Keratinocyte (primary cell): ENCODE measurements at regions not wholly inside any gene's neighbourhood (a gene's known extent, or its start where the extent isn't known, plus 50 kb on each side); places are given as distances from the start of the nearest gene placed in this dataset.

Experiments
- DNase-seq: peaks from one replicate; pipeline ENCODE4 v3.0.0-alpha.2; 2011; ENCODE audit warnings: low read depth, missing footprints, low spot score
- FAIRE-seq: peaks from 2 replicates; lab custom pipeline; 2011; peaks lifted over from hg19 to GRCh38; lab: Jason Lieb, UNC
- H2AFZ ChIP-seq: 2 replicates; pipeline ENCODE4 v1.6.0; 2012; ENCODE audit warnings: low read length, control low read depth, inconsistent platforms; ENCODE audit not compliant: control insufficient read depth
- H3K27ac ChIP-seq: 2 replicates; pipeline ENCODE4 v1.5.1; 2011; ENCODE audit warnings: low read length; ENCODE audit not compliant: control insufficient read depth, insufficient read depth
- H3K27me3 ChIP-seq: 3 replicates; pipeline ENCODE4 v1.6.0; 2011; ENCODE audit warnings: low read length; ENCODE audit not compliant: control insufficient read depth, insufficient read depth; ENCODE audit errors: extremely low read depth
- H3K36me3 ChIP-seq, 2 experiments: 2 replicates in 1 of 2; 3 replicates in 1 of 2; pipeline ENCODE4 v1.5.1; 2011; ENCODE audit warnings: low read length in 2 of 2, mild to moderate bottlenecking in 1 of 2; ENCODE audit not compliant: control insufficient read depth in 2 of 2, insufficient read depth in 2 of 2; ENCODE audit errors: extremely low read depth in 1 of 2
- H3K4me1 ChIP-seq: 3 replicates; pipeline ENCODE4 v1.5.1; 2011; ENCODE audit warnings: low read length; ENCODE audit not compliant: control insufficient read depth, insufficient read depth; ENCODE audit errors: extremely low read depth
- H3K4me2 ChIP-seq: 3 replicates; pipeline ENCODE4 v1.6.0; 2011; ENCODE audit warnings: low read depth, low read length; ENCODE audit not compliant: control insufficient read depth, insufficient read depth; ENCODE audit errors: extremely low read depth
- H3K4me3 ChIP-seq, 3 experiments: fragments of 200-600 bp in 1 of 3; sonication (generic) in 1 of 3; 2 replicates in 2 of 3; 3 replicates in 1 of 3; pipeline ENCODE4 v1.5.1; 2011 to 2016; ENCODE audit warnings: low read length in 3 of 3, mild to moderate bottlenecking in 3 of 3, control low read depth in 2 of 3, inconsistent platforms in 1 of 3, low read depth in 1 of 3, mixed read lengths in 1 of 3, mixed run types in 1 of 3, moderate library complexity in 1 of 3; ENCODE audit not compliant: control insufficient read depth in 2 of 3, insufficient read depth in 2 of 3; ENCODE audit errors: extremely low read depth in 1 of 3
- H3K79me2 ChIP-seq: 2 replicates; pipeline ENCODE4 v1.6.0; 2012; ENCODE audit warnings: low read length; ENCODE audit not compliant: control insufficient read depth, insufficient read depth
- H3K9ac ChIP-seq: 3 replicates; pipeline ENCODE4 v1.6.0; 2011; ENCODE audit warnings: low read length; ENCODE audit not compliant: control insufficient read depth, insufficient read depth; ENCODE audit errors: extremely low read depth
- H3K9me1 ChIP-seq: 3 replicates; pipeline ENCODE4 v1.6.0; 2011; ENCODE audit warnings: low read length; ENCODE audit not compliant: control insufficient read depth, insufficient read depth; ENCODE audit errors: extremely low read depth
- H3K9me3 ChIP-seq: 2 replicates; pipeline ENCODE4 v1.5.1; 2012; ENCODE audit warnings: low read depth, low read length; ENCODE audit not compliant: control insufficient read depth
- H4K20me1 ChIP-seq: 3 replicates; pipeline ENCODE4 v1.6.0; 2011; ENCODE audit warnings: low read length; ENCODE audit not compliant: control insufficient read depth, insufficient read depth; ENCODE audit errors: extremely low read depth
- EZH2 ChIP-seq: IDR thresholded peaks from one replicate; pipeline ENCODE4 v1.6.1; 2012; ENCODE audit warnings: inconsistent platforms, mild to moderate bottlenecking, low read length, moderate library complexity
- dilution Hi-C: fragments of 300-500 bp; cut with MboI; formaldehyde crosslinking; loops from one replicate; pipeline ENCODE4 v1.7.0; 2020; ENCODE audit warnings: low sequenced_read_pairs; ENCODE audit not compliant: extremely low pct_ligation_motif_present
- TF ChIP-seq, protein P1 (sequence below), 3 experiments: IDR thresholded peaks in 1 of 3; conservative IDR thresholded peaks in 1 of 3; optimal IDR thresholded peaks in 1 of 3; 2 replicates in 2 of 3; 3 replicates in 1 of 3; pipeline versions ENCODE3 to v1.5.1; 2011; ENCODE audit warnings: low read length in 3 of 3, mild to moderate bottlenecking in 3 of 3, moderate library complexity in 2 of 3, control low read depth in 1 of 3, inconsistent platforms in 1 of 3; ENCODE audit not compliant: insufficient read depth in 2 of 3; ENCODE audit errors: extremely low read depth in 1 of 3

DNA sequence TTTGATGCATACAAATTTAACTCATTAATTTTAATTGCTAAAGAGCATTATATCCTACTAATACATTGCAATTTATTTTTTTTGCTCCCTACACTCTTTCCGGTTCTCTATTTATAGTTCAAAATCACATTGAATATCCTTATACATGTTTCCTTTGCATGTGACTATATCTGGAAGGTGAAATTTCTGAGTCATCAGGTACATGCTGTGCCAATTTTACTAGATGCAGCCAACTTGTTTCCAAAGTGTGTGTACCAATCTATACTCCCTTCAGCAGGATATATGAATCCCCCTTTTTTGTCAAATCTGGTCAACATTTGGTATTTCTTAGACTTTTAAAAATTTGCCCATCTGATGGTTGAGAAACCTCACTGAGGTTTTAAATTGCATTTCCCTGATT, 602.9 kb upstream of the CAMK1G start:
- DNase-seq: no peak
- Histone ChIP-seq H3K4me1 (peaks cover 32% of the 10 kb centered on the region), H2AFZ (no peak overlapping the region)

DNA sequence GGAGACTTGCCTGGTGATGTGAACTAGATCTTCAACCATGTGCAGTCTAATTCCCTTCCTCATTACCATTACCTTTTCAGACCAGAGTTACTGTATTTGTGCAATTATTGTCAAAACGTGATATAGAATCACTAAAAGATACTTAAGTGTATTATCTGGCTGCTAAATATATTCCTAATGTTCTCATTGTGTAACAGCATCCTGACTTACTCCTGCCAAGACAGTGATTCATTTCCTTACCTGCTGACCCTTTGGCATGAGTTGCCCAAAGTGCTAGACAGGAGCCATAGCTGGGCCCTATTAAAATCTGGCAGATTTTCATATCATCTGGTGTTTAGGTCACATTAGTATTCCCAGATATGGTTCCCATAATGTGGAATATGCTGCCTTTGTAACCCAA, 598.3 kb upstream of the CAMK1G start:
- Histone ChIP-seq H3K9ac (no peak overlapping the region), H3K36me3 (no peaks in the 10 kb centered on the region), H3K4me3 (no peak overlapping the region), H3K27me3 (no peaks in the 10 kb centered on the region), H3K4me1 (peaks cover 27% of the 10 kb centered on the region), H3K9me1 (no peaks in the 10 kb centered on the region), H3K79me2 (no peaks in the 10 kb centered on the region), H3K9me3 (no peaks in the 10 kb centered on the region), H2AFZ (no peak overlapping the region), H4K20me1 (no peaks in the 10 kb centered on the region), H3K27ac (peak overlapping the region; percentile 23), H3K4me2 (peak overlapping the region; percentile 50)
- no peak for TF ChIP-seq EZH2
- TF ChIP-seq, protein P1, sequence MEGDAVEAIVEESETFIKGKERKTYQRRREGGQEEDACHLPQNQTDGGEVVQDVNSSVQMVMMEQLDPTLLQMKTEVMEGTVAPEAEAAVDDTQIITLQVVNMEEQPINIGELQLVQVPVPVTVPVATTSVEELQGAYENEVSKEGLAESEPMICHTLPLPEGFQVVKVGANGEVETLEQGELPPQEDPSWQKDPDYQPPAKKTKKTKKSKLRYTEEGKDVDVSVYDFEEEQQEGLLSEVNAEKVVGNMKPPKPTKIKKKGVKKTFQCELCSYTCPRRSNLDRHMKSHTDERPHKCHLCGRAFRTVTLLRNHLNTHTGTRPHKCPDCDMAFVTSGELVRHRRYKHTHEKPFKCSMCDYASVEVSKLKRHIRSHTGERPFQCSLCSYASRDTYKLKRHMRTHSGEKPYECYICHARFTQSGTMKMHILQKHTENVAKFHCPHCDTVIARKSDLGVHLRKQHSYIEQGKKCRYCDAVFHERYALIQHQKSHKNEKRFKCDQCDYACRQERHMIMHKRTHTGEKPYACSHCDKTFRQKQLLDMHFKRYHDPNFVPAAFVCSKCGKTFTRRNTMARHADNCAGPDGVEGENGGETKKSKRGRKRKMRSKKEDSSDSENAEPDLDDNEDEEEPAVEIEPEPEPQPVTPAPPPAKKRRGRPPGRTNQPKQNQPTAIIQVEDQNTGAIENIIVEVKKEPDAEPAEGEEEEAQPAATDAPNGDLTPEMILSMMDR (optimal IDR thresholded peaks at IDR 0.05 in 1 of 3, IDR thresholded peaks at IDR 0.05 in 1 of 3, conservative IDR thresholded peaks at IDR 0.05 in 1 of 3; ENCODE audit: extremely low read depth in 1 of 3, insufficient read depth in 2 of 3, low read length in 3 of 3): no peak
- peak; percentile 94 for FAIRE-seq
- no peak for DNase-seq
- dilution Hi-C loops: no loop called here

More for the DNA sequence above, 602.9 kb upstream of the CAMK1G start:
- no peaks in the 10 kb centered on the region for H3K79me2 ChIP-seq
- H3K36me3 ChIP-seq: no peaks in the 10 kb centered on the region
- peak; percentile 86 for FAIRE-seq
- no peak overlapping the region for H3K4me2 ChIP-seq
- dilution Hi-C loops: no loop called here
- no peaks in the 10 kb centered on the region for H3K9me3 ChIP-seq
- H3K4me3 ChIP-seq: no peak overlapping the region
- no peaks in the 10 kb centered on the region for H3K9me1 ChIP-seq
- TF ChIP-seq, protein P1 (optimal IDR thresholded peaks at IDR 0.05 in 1 of 3, IDR thresholded peaks at IDR 0.05 in 1 of 3, conservative IDR thresholded peaks at IDR 0.05 in 1 of 3; ENCODE audit: extremely low read depth in 1 of 3, insufficient read depth in 2 of 3, low read length in 3 of 3): no peak
- no peak for TF ChIP-seq EZH2
- no peak overlapping the region for H3K27ac ChIP-seq
- no peaks in the 10 kb centered on the region for H4K20me1 ChIP-seq
- no peak overlapping the region for H3K9ac ChIP-seq
- no peaks in the 10 kb centered on the region for H3K27me3 ChIP-seq
